PC-9 (cell line): ENCODE measurements at regions not wholly inside any gene's neighbourhood (a gene's known extent, or its start where the extent isn't known, plus 50 kb on each side); places are given as distances from the start of the nearest gene placed in this dataset.

Source experiments
- BruUV-seq: library from RNA; stranded (reverse); fragments of 400-500 nt; replicated peaks from 2 replicates; lab custom pipeline; 2021; lab: Mats Ljungman, UMichigan
- CTCF ChIA-PET: fragments of 300-600 bp; sonication (Branson Sonifier 250); formaldehyde crosslinking; loops from one replicate; lab custom pipeline; 2022; ENCODE audit warnings: antibody characterized with exemption; lab: Charles Lee
- POLR2A ChIA-PET: fragments of 300-600 bp; sonication (Branson Sonifier 250); formaldehyde crosslinking; loops from one replicate; lab custom pipeline; 2022; ENCODE audit warnings: antibody characterized with exemption; ENCODE audit not compliant: unreplicated experiment; lab: Charles Lee
- DNase-seq, 2 experiments: peaks; one replicate each; pipeline versions ENCODE4 v3.0.0 to v3.0.0-alpha.2; 2015 to 2022; ENCODE audit warnings: mixed read lengths in 1 of 2
- H2AFZ ChIP-seq: fragments of 200-600 bp; sonication (generic); 2 replicates; pipeline ENCODE4 v1.8.1; 2017; ENCODE audit warnings: antibody characterized with exemption
- H3F3A ChIP-seq: fragments of 200-600 bp; sonication (generic); 2 replicates; pipeline ENCODE4 v1.8.1; 2017; ENCODE audit warnings: antibody characterized with exemption, mild to moderate bottlenecking, low read depth; ENCODE audit not compliant: insufficient read depth
- H3K27ac ChIP-seq: fragments of 200-600 bp; sonication (generic); 2 replicates; pipeline ENCODE4 v1.6.1; 2016; ENCODE audit warnings: mixed run types
- H3K27me3 ChIP-seq: fragments of 200-600 bp; sonication (generic); 2 replicates; pipeline ENCODE4 v1.6.1; 2016; ENCODE audit warnings: low read depth, mixed run types; ENCODE audit not compliant: insufficient read depth
- H3K36me3 ChIP-seq: fragments of 200-600 bp; sonication (generic); 2 replicates; pipeline ENCODE4 v1.6.1; 2016; ENCODE audit warnings: low read depth, mixed run types
- H3K4me1 ChIP-seq: fragments of 200-600 bp; sonication (generic); replicated peaks from 2 replicates; pipeline ENCODE4 v1.6.1; 2016; ENCODE audit warnings: mixed run types; ENCODE audit not compliant: insufficient read depth
- H3K4me2 ChIP-seq: fragments of 200-600 bp; sonication (generic); 2 replicates; pipeline ENCODE4 v1.6.1; 2017; ENCODE audit warnings: mixed run types
- H3K4me3 ChIP-seq: fragments of 200-600 bp; sonication (generic); 2 replicates; pipeline ENCODE4 v1.6.1; 2016; ENCODE audit warnings: mixed run types
- H3K79me2 ChIP-seq: fragments of 200-600 bp; sonication (generic); 2 replicates; pipeline ENCODE4 v1.6.1; 2017; ENCODE audit warnings: low read depth, mixed run types
- H3K9me2 ChIP-seq: fragments of 200-600 bp; sonication (generic); 2 replicates; pipeline ENCODE4 v1.8.1; 2017; ENCODE audit warnings: mild to moderate bottlenecking; ENCODE audit not compliant: insufficient read depth
- H3K9me3 ChIP-seq: fragments of 200-600 bp; sonication (generic); 2 replicates; pipeline ENCODE4 v1.8.1; 2016; ENCODE audit warnings: low read depth; ENCODE audit not compliant: insufficient read depth
- H4K20me1 ChIP-seq: fragments of 200-600 bp; sonication (generic); 2 replicates; pipeline ENCODE4 v1.8.1; 2017; ENCODE audit not compliant: insufficient read depth
- CTCF ChIP-seq: fragments of 200-600 bp; sonication (generic); conservative IDR thresholded peaks from 2 replicates; pipeline ENCODE4 v1.6.1; 2017; ENCODE audit warnings: mixed run types, antibody characterized with exemption, mild to moderate bottlenecking, moderate library complexity
- EZH2 ChIP-seq: fragments of 200-600 bp; sonication (generic); IDR thresholded peaks from 2 replicates; pipeline ENCODE4 v1.8.0; 2017; ENCODE audit warnings: antibody characterized with exemption, low read depth
- intact Hi-C: fragments of 100-400 bp; cut with micrococcal nuclease; formaldehyde crosslinking; loops from one replicate; pipeline ENCODE4 v1.10.0; 2022; ENCODE audit not compliant: unreplicated experiment

GRCh38 chr3:103847081-103848062 lies 1412.6 kb downstream of the ZPLD1 start:
- ChIA-PET CTCF (no interaction called here), POLR2A (interaction anchor here (0.5 kb wide), 1 partner anchor 14 kb away, joined by 3 read pairs; no protein-coding TSS in a partner anchor)
- no peaks in the 10 kb centered on the region for H3F3A ChIP-seq
- H3K27ac ChIP-seq, result no peak overlapping the region
- no peaks in the 10 kb centered on the region for H4K20me1 ChIP-seq
- no peak for DNase-seq
- no peaks in the 10 kb centered on the region for H3K36me3 ChIP-seq
- no peak overlapping the region for H3K4me2 ChIP-seq
- H3K4me1 ChIP-seq, result no peaks in the 10 kb centered on the region
- H3K79me2 ChIP-seq, result no peaks in the 10 kb centered on the region
- no peak for TF ChIP-seq CTCF
- no peak for TF ChIP-seq EZH2
- H2AFZ ChIP-seq, result no peak overlapping the region
- BruUV-seq, result no TSS peak
- no peak overlapping the region for H3K4me3 ChIP-seq
- H3K27me3 ChIP-seq, result no peaks in the 10 kb centered on the region
- intact Hi-C loops, result no loop called here
- no peaks in the 10 kb centered on the region for H3K9me3 ChIP-seq
- H3K9me2 ChIP-seq, result peaks cover 6% of the 10 kb centered on the region; the same call in 1 of the 2 replicates

DNA sequence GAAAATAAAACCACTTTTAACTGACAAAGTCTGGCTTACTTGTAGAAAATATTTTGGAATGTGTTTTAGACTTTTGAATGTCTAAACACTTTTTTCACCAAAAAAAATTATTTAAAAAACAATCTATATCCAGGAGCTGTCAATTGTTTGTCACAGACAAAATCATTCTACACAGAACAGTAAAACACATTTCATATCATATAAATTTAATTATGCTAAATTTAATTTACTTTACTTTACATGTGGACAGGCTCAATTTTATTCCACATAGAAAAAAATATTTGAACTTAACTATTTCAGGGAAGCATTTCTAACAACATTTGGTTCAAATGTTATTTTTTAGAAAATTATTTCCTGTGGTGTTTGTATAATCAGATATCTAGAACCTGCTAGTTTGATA lies 1417.0 kb downstream of the ZPLD1 start:
- H3F3A ChIP-seq, result no peaks in the 10 kb centered on the region
- no TSS peak for BruUV-seq
- intact Hi-C loops, result no loop called here
- no peaks in the 10 kb centered on the region for H3K4me1 ChIP-seq
- no peak for TF ChIP-seq EZH2
- TF ChIP-seq CTCF, result no peak
- H3K4me2 ChIP-seq, result no peak overlapping the region
- ChIA-PET CTCF (no interaction called here), POLR2A (no interaction called here)
- no peaks in the 10 kb centered on the region for H3K36me3 ChIP-seq
- H2AFZ ChIP-seq, result no peak overlapping the region
- no peaks in the 10 kb centered on the region for H4K20me1 ChIP-seq
- DNase-seq, result no peak
- H3K4me3 ChIP-seq, result no peak overlapping the region
- H3K27ac ChIP-seq, result no peak overlapping the region
- no peaks in the 10 kb centered on the region for H3K9me2 ChIP-seq
- H3K79me2 ChIP-seq, result no peaks in the 10 kb centered on the region
- no peaks in the 10 kb centered on the region for H3K9me3 ChIP-seq
- no peaks in the 10 kb centered on the region for H3K27me3 ChIP-seq

DNA sequence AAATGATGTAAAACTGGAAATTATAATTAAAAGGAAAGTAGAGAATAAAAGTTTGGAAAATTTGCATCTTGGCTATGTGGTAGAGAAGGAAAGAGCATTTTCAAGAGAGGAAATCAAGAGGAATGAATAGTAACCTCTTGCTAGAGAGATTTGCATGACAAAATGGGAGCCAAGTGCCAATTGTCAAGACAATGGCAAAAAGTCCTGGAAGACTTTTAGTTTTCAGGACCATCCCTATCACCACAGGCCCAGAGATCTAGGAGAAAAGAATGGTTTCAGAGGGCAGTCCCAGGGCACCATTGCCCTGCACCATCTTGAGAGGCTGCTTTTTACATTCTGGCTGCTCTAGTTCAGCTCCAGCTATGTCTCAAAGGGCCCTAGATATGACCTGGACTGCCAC lies 1427.6 kb downstream of the ZPLD1 start:
- Histone ChIP-seq H3K9me3 (no peaks in the 10 kb centered on the region), H3K27ac (no peak overlapping the region), H4K20me1 (no peaks in the 10 kb centered on the region), H3K79me2 (no peaks in the 10 kb centered on the region), H2AFZ (no peak overlapping the region), H3K4me3 (no peak overlapping the region), H3K4me1 (no peaks in the 10 kb centered on the region), H3K9me2 (no peaks in the 10 kb centered on the region; the same call in 1 of the 2 replicates), H3F3A (no peaks in the 10 kb centered on the region), H3K36me3 (no peaks in the 10 kb centered on the region), H3K27me3 (no peaks in the 10 kb centered on the region), H3K4me2 (no peak overlapping the region)
- intact Hi-C loops, result no loop called here
- no peak for TF ChIP-seq CTCF
- TF ChIP-seq EZH2, result no peak
- ChIA-PET CTCF (no interaction called here), POLR2A (no interaction called here)
- no TSS peak for BruUV-seq
- DNase-seq, result no peak
